K562 (cell line): ENCODE measurements at regions not wholly inside any gene's neighbourhood (a gene's known extent, or its start where the extent isn't known, plus 50 kb on each side); places are given as distances from the start of the nearest gene placed in this dataset.

Experiments used
- CAMTA2 ChIP-seq: fragments of 250-450 bp; sonication (Bioruptor Pico); conservative IDR thresholded peaks from 2 replicates; pipeline ENCODE4 v1.5.1; 2022
- CC2D1A ChIP-seq: fragments of 450-650 bp; IDR thresholded peaks from 2 replicates; pipeline ENCODE4 v1.6.1; 2017; ENCODE audit warnings: mild to moderate bottlenecking
- FOXJ3 ChIP-seq: sonication (generic); formaldehyde crosslinking; IDR thresholded peaks from 2 replicates; pipeline ENCODE4 v1.4.0; 2020; ENCODE audit warnings: mild to moderate bottlenecking, missing genetic modification reagents
- NR1H2 ChIP-seq: sonication (generic); formaldehyde crosslinking; IDR thresholded peaks from 2 replicates; pipeline ENCODE4 v1.4.0; 2020; ENCODE audit warnings: mild to moderate bottlenecking, missing genetic modification reagents
- SMARCA4 ChIP-seq: fragments of 450-650 bp; IDR thresholded peaks from 2 replicates; pipeline ENCODE4 v1.6.1; 2016
- ZFP36 ChIP-seq: fragments of 150-350 bp; IDR thresholded peaks from 2 replicates; pipeline ENCODE4 v1.6.1; 2018; ENCODE audit warnings: low read length, low read depth; ENCODE audit not compliant: partially characterized antibody
- ZNF507 ChIP-seq: conservative IDR thresholded peaks from 2 replicates; pipeline ENCODE4 v1.6.1; 2017; ENCODE audit warnings: missing genetic modification characterization, missing compliant biosample characterization
- TF ChIP-seq, protein P1 (sequence below), 3 experiments: IDR thresholded peaks in 2 of 3; conservative IDR thresholded peaks in 1 of 3; 2 replicates each; pipeline ENCODE4 v1.5.1; 2011 to 2012; ENCODE audit warnings: low read length in 3 of 3, mild to moderate bottlenecking in 3 of 3, control low read depth in 2 of 3, improper control_type of control experiment in 1 of 3, inconsistent platforms in 1 of 3, low read depth in 1 of 3, mixed read lengths in 1 of 3, moderate library complexity in 1 of 3; ENCODE audit not compliant: insufficient read depth in 2 of 3
- TF ChIP-seq, protein P2 (sequence below): fragments of 250-450 bp; sonication (Bioruptor Pico); IDR thresholded peaks from 2 replicates; pipeline ENCODE4 v1.9.0; 2021; ENCODE audit warnings: mild to moderate bottlenecking
- TF ChIP-seq, protein P3 (sequence below), 2 experiments: fragments of 450-650 bp; formaldehyde crosslinking in 1 of 2; IDR thresholded peaks; 2 replicates each; pipeline versions ENCODE4 v1.4.0 to v1.6.1; 2014 to 2020; ENCODE audit warnings: mild to moderate bottlenecking in 2 of 2, borderline replicate concordance in 1 of 2, low read depth in 1 of 2

DNA sequence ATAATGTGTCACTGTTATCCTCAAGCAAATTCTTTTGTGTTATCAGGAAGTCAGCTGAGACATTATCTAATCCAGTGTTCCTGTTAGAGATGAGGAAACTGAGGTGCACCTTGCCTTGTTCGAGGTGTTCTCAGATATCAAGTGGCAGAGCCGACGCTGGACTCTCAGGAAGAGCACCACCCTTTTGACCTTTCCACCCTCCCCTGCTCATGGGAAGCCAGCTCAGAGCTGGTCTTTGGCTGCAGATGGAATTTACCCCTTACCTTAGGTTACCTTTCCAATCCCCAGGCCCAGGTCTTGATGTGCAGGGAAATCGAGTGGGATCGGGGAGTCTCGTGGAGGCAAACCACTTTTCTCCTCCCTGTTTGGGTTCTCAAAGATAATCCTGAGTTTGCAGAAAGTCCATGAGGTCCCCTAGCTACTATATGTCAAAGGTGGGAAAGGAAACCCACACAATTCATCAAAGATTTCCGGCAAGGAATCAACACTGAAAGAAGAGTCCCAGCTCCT, 62.9 kb upstream of the PIM1 start:
- TF ChIP-seq FOXJ3 (no peak), CC2D1A (no peak), ZFP36 (no peak), ZNF507 (no peak), CAMTA2 (CRISPR knock-in tag) (no peak), SMARCA4 (no peak), NR1H2 (CRISPR knock-in tag) (no peak)
- TF ChIP-seq, protein P1, sequence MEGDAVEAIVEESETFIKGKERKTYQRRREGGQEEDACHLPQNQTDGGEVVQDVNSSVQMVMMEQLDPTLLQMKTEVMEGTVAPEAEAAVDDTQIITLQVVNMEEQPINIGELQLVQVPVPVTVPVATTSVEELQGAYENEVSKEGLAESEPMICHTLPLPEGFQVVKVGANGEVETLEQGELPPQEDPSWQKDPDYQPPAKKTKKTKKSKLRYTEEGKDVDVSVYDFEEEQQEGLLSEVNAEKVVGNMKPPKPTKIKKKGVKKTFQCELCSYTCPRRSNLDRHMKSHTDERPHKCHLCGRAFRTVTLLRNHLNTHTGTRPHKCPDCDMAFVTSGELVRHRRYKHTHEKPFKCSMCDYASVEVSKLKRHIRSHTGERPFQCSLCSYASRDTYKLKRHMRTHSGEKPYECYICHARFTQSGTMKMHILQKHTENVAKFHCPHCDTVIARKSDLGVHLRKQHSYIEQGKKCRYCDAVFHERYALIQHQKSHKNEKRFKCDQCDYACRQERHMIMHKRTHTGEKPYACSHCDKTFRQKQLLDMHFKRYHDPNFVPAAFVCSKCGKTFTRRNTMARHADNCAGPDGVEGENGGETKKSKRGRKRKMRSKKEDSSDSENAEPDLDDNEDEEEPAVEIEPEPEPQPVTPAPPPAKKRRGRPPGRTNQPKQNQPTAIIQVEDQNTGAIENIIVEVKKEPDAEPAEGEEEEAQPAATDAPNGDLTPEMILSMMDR (IDR thresholded peaks at IDR 0.05 in 2 of 3, conservative IDR thresholded peaks at IDR 0.05 in 1 of 3; ENCODE audit: insufficient read depth in 2 of 3, low read depth in 1 of 3, low read length in 3 of 3): no peak
- TF ChIP-seq, protein P2, sequence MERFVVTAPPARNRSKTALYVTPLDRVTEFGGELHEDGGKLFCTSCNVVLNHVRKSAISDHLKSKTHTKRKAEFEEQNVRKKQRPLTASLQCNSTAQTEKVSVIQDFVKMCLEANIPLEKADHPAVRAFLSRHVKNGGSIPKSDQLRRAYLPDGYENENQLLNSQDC (CRISPR knock-in tag): no peak
- TF ChIP-seq, protein P3, sequence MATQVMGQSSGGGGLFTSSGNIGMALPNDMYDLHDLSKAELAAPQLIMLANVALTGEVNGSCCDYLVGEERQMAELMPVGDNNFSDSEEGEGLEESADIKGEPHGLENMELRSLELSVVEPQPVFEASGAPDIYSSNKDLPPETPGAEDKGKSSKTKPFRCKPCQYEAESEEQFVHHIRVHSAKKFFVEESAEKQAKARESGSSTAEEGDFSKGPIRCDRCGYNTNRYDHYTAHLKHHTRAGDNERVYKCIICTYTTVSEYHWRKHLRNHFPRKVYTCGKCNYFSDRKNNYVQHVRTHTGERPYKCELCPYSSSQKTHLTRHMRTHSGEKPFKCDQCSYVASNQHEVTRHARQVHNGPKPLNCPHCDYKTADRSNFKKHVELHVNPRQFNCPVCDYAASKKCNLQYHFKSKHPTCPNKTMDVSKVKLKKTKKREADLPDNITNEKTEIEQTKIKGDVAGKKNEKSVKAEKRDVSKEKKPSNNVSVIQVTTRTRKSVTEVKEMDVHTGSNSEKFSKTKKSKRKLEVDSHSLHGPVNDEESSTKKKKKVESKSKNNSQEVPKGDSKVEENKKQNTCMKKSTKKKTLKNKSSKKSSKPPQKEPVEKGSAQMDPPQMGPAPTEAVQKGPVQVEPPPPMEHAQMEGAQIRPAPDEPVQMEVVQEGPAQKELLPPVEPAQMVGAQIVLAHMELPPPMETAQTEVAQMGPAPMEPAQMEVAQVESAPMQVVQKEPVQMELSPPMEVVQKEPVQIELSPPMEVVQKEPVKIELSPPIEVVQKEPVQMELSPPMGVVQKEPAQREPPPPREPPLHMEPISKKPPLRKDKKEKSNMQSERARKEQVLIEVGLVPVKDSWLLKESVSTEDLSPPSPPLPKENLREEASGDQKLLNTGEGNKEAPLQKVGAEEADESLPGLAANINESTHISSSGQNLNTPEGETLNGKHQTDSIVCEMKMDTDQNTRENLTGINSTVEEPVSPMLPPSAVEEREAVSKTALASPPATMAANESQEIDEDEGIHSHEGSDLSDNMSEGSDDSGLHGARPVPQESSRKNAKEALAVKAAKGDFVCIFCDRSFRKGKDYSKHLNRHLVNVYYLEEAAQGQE (IDR thresholded peaks at IDR 0.05; ENCODE audit: borderline replicate concordance): no peak
- TF ChIP-seq, protein P3 (CRISPR knock-in tag; IDR thresholded peaks at IDR 0.05; ENCODE audit: low read depth): no peak
